ENCODE measurements at regions not wholly inside any gene's neighbourhood (a gene's known extent, or its start where the extent isn't known, plus 50 kb on each side); places are given as distances from the start of the nearest gene placed in this dataset.
"Not testable (repeated sequence)": the region's sequence is repeated elsewhere in the genome, so short reads cannot be mapped to it uniquely, and the experiment has no call there.

- DNase-seq (ENCODE audit: low spot score): no peak
Measured at GRCh38 chr2:39487398-39488250, 50.5 kb upstream of the MAP4K3 start.

GRCh38 chr2:39488450-39488849 is 51.4 kb upstream of the MAP4K3 start:
- DNase-seq (ENCODE audit: low spot score): no peak

- no peak for DNase-seq (ENCODE audit: low spot score)
Measured at GRCh38 chr2:39490586-39490985, 53.5 kb upstream of the MAP4K3 start.

DNA sequence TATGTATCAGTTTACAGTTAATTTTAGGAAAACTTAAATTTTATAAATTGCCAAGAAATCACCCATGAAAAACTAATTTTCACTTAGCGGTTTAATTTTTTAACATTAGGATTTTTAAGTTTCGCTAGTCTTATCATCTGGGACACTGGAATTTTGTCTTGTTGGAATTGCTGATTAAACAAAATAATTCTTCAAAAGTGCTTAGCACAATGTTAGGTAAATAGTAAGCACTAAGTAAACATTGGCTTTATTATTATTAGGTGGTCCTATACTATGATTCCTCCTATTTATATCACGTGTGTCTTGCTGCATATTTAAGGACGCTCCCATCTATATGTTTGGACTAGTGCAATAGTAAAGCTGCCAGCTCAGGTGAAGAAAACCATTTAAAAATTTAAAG is 54.6 kb upstream of the MAP4K3 start:
- no peak for DNase-seq (ENCODE audit: low spot score)

GRCh38 chr2:39492095-39492590 is 55.1 kb upstream of the MAP4K3 start:
- DNase-seq (ENCODE audit: low spot score): peak; percentile 87

DNA sequence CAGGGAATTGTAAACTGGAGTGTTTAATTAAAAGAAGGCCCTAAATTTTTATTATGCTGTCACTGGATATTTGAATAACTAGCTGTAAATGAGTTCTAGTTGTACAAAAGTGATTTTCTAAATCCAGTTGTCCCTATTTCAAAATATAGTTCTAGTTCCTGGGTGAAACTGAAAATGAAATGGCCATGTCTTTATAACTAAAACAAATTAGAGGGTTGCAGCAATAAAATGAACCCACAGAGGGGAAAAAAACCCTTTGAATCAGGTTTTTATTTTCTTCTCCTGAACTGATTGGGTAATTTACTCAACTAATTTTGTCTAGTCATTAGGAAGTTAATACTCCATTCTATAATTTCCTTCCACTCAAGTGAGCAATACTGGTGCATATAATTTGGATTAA is 55.6 kb upstream of the MAP4K3 start:
- DNase-seq (ENCODE audit: low spot score): no peak

- no peak for DNase-seq (ENCODE audit: low spot score)
Measured at GRCh38 chr2:39494784-39495251, 57.7 kb upstream of the MAP4K3 start.

GRCh38 chr2:39497082-39497801 is 60.2 kb upstream of the MAP4K3 start:
- DNase-seq (ENCODE audit: low spot score): no peak

DNA sequence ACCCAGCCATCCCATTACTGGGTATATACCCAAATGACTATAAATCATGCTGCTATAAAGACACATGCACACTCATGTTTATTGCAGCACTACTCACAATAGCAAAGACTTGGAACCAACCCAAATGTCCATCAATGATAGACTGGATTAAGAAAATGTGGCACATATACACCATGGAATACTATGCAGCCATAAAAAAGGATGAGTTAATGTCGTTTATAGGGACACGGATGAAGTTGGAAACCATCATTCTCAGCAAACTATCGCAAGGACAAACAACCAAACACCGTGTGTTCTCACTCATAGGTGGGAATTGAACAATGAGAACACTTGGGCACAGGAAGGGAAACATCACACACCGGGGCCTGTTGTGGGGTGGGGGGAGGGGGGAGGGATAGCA is 61.1 kb upstream of the MAP4K3 start:
- DNase-seq (ENCODE audit: low spot score): not testable (repeated sequence)

DNA sequence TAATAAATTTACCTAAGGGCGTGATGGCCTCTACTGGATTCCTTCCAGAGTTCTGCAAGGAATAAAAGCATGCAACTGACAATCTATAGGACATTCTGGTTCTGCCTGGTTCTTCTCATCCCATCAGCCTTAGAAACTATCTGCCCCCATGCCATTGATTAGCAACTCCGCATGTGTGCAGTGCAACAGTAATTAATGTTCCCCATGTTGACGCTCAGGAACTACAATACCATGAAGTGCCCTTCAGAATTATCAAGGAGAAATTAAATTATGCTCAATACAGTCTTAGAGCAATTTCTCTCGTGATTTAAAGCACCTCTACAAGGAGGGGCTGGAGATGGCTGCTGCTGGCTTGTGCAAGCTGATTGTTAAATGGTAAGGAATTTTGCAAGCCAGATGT is 61.7 kb upstream of the MAP4K3 start:
- DNase-seq (ENCODE audit: low spot score): no peak

DNA sequence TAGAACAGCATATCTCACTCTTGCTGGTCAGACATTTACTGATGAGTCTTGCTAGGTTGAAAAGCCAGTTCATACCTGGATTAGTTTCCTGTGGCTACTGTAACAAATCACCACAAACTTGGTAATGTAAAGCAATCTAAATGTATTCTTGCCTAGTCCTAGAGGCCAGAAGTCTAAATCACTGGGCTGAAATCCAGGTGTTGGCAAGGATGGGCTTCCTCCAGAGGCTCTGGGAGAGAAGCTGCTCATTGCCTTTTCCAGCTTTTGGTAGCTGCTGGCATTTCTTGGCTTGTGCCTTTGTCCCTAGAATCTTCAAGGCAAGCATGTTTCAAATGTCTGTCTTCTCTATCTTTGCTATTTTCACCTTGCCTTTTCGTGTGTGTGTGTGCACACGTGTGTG is 62.3 kb upstream of the MAP4K3 start:
- DNase-seq (ENCODE audit: low spot score): no peak

GRCh38 chr2:39501412-39501811 is 64.3 kb upstream of the MAP4K3 start:
- no peak for DNase-seq (ENCODE audit: low spot score)

DNA sequence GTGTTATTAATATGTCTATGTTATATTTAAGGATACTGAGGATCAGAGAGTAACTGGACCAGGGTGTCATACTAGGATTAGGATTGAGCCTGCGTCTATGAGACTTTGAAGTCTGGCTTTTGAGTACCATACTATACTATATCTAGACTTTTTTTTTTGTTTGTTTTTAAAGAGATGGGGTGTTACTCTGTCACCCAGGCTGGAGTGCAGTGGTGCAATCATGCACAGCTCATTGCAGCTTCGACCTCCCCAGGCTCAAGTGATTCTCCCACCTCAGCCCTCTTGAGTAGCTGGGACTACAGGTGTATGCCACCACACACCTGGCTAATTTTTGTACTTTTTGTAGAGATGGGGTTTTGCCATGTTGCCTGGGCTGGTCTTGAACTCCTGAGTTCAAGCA is 66.2 kb upstream of the MAP4K3 start:
- DNase-seq (ENCODE audit: low spot score): no peak

DNA sequence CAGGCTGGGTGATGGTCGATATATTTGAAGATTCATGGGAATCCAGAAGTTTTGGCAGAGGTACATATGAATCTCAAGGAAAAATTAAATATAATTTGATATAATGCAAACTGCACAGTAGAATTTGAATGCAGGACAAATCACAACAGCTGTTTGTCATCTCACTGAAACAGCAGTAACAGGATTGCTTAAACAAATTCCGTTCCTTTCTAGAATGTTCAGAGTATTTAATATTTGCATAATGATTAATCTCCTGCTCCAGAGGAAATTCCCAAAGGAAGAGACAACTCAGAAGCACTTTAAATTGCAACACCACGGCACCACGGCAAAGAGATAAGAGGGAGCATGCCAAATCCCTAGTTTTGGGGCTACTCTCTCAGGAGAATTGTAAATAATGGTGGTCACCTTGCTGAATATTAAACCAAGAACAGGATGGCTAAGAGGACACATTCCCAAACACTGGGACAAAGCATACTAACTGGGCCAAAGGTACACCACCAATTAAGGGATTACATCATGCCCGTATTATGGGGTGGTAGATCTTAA is 67.8 kb upstream of the MAP4K3 start:
- no peak for DNase-seq (ENCODE audit: low spot score)

DNA sequence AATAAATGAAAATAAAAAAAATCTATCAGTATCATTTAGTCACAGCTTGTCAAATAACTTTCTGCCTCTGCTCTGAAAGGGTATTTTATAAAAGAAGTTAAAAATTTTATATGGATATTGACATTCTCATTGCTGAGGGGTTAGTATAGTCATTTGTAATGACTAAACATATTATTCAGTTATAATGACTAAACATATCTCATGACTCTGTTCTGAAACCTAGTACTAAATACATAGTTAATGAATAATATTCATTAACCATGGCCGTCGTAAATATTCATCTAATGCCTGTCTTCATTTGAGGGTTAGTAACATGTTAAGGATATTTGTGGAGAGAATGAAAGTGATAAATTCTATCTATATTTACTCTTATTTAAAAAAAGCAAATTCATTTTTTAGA is 69.1 kb upstream of the MAP4K3 start:
- no peak for DNase-seq (ENCODE audit: low spot score)

GRCh38 chr2:39508198-39508597 is 71.1 kb upstream of the MAP4K3 start:
- no peak for DNase-seq (ENCODE audit: low spot score)

GRCh38 chr2:39510140-39510539 is 73.1 kb upstream of the MAP4K3 start:
- DNase-seq (ENCODE audit: low spot score): no peak

DNA sequence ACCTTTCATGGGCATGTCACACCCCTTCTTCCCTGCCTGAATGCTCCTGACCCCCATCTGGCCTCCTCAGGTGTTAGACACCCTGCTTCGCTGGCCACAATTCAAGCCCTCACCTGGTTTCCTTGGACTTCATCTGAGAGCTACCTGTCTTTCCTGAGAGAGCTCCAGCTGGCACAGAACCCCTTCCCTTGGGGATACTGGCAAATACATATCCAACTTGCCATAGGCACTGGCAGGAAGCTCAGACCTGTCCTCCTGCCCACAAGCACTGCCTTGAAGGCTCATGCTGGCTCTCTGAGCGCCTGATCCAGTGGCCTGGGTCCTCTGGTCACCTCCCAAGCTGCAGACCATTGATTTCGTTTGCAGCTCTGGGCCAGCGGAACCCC is 74.1 kb upstream of the MAP4K3 start:
- no peak for DNase-seq (ENCODE audit: low spot score)

DNA sequence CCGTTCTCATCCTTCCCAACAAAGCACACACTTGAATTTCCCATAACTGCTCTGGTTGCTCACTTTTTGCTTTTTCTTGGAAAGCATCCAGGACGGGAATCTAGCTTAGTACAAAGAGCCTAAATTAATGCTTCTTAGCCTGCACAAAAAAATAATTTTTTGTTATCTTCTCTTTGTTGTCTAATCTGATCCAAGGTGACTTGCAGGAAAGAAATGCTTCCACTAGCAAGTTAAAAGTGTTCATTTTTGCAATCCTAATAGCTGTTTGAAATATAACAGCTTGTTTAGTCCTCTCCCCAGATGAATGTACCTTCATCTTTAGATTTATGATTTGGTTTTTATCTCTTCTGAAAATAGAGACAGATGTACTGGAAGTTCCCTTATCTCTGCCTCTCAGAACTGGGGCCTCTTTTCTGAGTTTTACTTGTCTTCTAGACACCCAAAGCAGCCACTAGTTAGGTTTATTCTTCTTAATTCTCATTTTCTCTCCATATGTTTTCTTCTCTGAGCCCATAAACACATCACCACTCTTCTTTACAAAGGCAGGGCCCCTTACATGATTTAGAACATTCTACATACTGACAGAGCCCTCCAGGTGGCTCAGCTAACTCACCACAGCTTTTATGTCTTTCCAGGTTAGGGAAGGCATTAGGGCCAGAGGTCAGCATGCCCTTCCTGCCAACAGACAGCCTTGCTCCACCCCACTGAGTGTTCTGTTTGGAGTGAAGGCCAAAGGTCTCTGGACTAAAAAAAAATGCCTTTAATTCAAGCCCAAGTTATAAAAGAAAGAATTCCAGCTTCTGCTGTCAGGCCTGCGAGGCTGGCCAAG is 74.7 kb upstream of the MAP4K3 start:
- no peak for DNase-seq (ENCODE audit: low spot score)

GRCh38 chr2:39512434-39512935 is 75.4 kb upstream of the MAP4K3 start:
- DNase-seq (ENCODE audit: low spot score): no peak

- DNase-seq (ENCODE audit: low spot score): no peak
Measured at GRCh38 chr2:39512941-39513340, 75.9 kb upstream of the MAP4K3 start.

GRCh38 chr2:39513641-39514094 is 76.6 kb upstream of the MAP4K3 start:
- peak; percentile 78 for DNase-seq (ENCODE audit: low spot score)
